ENCODE measurements at regions not wholly inside any gene's neighbourhood (a gene's known extent, or its start where the extent isn't known, plus 50 kb on each side); places are given as distances from the start of the nearest gene placed in this dataset.

GRCh38 chr11:71310184-71310583 is 57.8 kb upstream of the SHANK2 start:
- TF ChIP-seq CTCF (IDR thresholded peaks at IDR 0.05) (no peak), POLR2A (IDR thresholded peaks at IDR 0.05) (no peak)
